HG03378 (cell line): ENCODE measurements at regions not wholly inside any gene's neighbourhood (a gene's known extent, or its start where the extent isn't known, plus 50 kb on each side); places are given as distances from the start of the nearest gene placed in this dataset.

ENCODE experiments used
- ATAC-seq: cut with Tn5 transposase; IDR thresholded peaks from one replicate; pipeline ENCODE4 v1.9.1; 2021; ENCODE audit warnings: mild to moderate bottlenecking, moderate library complexity; ENCODE audit not compliant: unreplicated experiment

DNA sequence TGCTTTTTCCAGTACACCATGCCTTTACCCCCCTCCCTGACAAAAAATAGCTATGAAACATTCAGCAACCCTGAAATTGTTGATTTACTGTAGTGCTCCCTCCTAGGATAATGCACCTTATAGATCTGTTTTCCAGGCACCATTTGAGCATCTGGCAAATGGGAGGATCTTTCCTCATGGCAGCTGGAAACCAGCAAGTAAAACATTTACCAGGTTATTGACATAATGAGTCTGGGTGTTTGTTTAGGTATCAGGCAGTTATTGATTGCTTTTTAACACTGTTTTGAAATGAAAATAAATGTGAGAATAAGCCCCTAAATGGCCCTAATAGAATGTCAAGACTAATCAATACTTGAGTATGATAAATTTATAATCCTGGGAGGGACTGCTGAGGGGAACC is 57.3 kb upstream of the KLF4 start:
- ATAC-seq, result no peak

DNA sequence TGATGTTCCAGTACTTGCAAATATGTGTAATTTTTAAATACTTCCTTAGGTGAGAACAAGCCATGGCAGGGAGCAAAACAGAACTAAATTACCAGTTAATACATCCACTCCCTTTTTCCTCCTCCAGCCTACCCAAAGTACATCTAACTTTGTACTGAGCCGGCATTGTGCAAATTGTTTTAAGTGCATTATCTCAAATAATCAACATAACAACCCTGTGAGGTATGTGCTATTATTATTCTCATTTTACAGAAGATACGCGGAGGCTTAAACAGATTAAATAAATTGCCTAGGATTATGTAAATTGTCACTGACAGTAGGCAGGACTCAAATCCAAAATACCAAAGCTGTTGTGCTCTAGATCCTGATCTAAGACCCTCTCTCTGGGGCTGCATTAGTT is 55.5 kb upstream of the KLF4 start:
- ATAC-seq, result no peak

DNA sequence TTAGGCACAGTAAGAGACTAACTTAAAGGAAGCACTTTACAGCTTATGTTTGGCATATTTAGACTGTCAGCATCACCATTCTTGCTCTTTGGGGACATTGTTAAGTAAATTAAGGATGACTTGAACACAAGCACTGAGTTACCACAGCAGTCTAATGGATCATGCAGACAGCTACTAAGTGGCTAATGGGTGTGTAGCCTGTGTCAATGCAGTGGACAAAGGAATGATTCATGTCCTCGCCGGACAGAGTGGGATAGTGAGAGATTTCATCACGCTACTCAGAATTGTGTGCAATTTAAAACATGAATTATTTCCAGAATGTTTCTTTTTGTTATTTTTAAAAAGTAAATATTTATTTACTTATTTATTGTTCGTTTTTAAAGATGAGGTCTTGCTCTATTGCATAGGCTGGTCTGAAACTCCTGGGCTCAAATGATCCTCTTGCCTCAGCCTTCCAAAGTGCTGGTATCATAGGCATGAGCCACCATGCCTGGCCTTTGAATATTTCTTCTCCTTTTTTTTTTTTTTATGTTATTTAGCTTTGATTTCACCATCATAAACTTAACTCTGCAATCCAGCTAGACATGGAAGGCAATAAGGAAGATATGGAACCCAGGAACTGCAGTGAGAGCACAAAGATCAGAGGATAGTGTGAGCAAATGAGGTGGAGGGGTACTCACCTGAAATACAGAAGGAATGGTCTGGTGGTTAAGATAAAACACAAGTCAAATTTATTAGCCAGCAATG is 53.0 kb upstream of the KLF4 start:
- no peak for ATAC-seq

DNA sequence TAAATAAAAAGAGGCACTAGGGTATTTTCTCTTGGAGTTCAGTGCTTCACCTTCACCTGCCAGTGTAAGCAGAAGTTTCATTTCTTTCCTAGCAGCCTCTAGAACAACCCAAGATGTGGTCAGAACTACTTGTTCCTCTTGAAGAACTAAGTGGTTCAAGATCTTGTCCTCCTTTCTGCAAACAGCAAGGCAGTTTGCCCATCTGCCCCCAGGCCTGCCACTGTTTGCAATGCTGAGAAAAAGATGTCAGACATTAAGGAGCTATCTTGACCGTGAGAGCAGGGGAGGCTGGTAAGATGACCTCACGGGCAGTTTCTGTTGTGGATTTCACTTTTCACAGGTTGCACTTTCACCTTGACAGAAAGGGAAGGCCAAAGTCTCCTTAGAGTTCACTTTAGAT is 52.0 kb upstream of the KLF4 start:
- ATAC-seq, result no peak

DNA sequence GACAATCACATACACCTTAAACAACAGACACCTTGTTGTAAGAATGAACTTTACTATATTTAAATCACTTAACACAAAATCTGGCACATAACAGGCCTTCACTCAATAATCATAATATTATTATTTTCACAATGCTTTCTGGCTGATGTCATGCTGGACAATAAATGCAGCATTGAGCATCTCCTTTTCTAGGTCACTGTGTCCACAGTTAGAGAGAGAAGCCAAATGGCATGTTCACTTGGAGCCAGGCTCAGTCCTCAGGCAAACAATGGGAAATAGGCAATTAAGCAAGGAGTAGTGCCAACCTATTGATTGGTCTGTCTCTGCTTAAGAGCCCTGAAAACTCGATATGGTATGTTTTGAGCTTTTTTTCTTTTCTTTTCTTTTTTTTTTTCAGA is 50.6 kb upstream of the KLF4 start:
- no peak for ATAC-seq

DNA sequence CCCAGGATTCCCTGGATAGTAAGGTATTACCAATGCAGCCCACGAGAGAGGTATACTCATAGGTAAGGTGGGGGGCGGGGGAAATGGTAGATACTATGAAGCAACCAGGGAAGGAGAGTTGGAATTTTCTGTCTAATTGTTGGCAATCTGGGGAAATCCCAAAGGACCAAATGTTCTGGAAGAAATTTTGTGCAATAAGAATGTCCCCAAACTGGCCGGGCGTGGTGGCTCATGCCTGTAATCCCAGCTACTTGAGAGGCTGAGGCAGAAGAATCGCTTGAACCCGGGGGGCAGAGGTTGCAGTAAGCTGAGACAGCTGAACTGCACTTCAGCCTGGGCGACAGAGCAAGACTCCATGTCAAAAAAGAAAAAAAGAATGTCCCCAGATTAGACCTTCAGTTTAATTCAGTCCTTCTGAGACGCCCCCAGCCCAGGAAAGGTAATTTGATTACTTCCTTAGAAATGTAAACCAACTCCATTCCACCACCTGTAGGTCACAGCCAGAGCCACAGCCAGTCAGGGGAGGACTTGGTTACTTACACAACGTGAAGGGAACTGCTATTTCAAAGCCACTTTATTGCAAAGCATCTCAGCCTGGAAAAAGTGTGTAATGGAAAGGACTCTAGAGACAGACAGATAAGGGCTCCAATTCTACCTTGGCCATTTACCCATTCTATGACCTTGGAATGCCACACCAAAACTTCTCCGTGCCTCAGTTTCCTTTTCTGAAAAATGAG is 50.0 kb upstream of the KLF4 start:
- ATAC-seq, result no peak
